HG02970 (cell line): ENCODE measurements at regions not wholly inside any gene's neighbourhood (a gene's known extent, or its start where the extent isn't known, plus 50 kb on each side); places are given as distances from the start of the nearest gene placed in this dataset.

Experiments
- ATAC-seq: cut with Tn5 transposase; IDR thresholded peaks from one replicate; pipeline ENCODE4 v1.9.1; 2021; ENCODE audit warnings: mild to moderate bottlenecking, moderate library complexity, moderate number of reproducible peaks; ENCODE audit not compliant: unreplicated experiment, low FRiP score

DNA sequence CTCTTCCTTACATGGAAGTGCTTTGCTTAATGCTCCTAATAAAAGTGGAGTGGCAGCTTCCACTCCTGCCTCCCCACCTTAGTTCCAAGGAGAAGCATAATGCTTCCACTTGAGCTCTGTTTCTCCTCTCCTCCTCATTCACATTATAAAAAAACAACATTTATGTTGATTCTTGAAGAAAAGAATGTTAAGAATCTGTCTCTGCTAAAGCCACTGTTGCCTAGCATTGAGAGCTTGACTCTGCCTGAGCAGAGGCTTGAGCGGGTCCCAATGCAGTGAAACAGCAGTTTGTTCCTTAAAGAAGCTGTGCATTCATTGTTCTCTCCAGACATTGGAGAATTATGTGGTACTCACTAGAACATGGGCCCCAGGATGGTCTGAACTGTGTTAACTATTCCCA lies 101.5 kb upstream of the GHR start:
- no peak for ATAC-seq

DNA sequence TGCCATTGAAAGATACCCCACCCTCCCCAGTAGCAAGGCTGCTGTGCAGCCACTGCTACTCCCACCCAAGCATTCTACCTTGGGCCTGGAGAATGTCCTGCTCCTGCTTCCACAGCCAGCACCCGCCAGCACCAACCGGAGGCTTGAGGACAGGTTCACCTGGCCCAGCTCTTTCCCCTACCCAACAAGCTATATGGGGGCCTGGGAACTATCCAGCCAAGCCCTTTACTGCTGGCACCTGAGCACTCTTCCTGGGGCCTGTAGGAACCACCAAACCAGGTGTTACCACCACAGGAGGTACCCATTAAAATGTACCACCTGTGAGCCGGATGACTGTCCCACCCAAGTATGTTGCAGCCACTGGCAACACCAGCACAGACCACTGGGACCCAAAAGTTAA lies 86.1 kb upstream of the GHR start:
- ATAC-seq: no peak

- ATAC-seq: no peak
Observed at GRCh38 chr5:42337607-42338006, 85.6 kb upstream of the GHR start.

- no peak for ATAC-seq
Observed at GRCh38 chr5:42338136-42338535, 85.1 kb upstream of the GHR start.

DNA sequence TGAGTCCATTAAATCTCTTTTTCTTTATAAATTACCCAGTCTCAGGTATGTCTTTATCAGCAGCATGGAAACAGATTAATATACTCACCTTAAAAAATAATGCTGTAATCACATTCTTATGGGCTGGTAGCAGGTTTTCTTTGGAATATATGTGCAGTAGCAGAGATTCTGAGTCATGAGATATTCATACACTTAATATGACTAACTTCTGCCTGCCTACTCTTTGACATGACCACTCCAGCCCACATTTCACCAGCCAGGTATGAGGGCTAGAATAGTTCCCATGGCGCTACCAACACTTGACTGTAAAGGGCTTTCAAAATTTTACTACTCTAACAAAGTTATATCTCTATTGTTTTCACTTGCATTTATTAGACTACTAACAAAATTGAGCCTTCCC lies 74.1 kb upstream of the GHR start:
- no peak for ATAC-seq

GRCh38 chr5:42351956-42352355 lies 71.3 kb upstream of the GHR start:
- no peak for ATAC-seq

DNA sequence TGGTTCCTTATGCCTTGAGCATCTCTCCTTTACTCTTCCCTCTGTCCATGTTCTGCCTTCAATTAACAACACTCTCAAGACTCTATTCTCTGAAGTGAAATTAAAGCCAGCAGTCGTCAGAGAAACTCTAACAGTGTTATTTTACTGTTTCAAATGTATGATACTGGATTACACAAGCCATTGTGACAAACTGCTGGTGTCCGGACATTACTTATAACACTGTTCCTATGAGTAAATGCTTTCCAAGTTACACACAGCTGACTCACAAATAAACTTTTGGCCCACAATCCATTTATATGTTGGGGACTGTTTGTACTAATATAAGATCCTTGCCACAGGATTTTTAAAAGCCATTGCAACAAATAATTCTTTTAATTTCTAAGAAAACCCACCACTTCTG lies 63.2 kb upstream of the GHR start:
- no peak for ATAC-seq

- no peak for ATAC-seq
Observed at GRCh38 chr5:42360616-42361314, 62.5 kb upstream of the GHR start.

- ATAC-seq: no peak
Observed at GRCh38 chr5:42361315-42361688, 61.9 kb upstream of the GHR start.

DNA sequence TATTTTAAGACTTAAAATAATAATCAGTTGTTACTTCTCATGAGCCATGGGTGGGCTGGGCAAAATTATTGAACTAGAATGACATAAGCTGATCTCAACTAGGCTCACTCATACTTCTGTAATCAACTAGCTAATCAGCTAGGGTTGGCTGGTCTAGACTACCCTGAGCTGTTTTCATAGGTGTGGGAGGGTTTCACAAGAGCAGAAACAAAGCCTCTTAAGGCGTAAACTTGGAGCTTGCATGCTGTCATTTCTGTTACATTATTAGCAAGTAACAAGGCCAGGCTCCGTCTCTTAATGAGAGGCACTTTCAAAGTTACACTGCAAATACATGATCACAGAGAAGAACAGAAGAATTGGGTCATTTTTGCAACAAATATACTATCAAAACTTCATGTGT lies 57.2 kb upstream of the GHR start:
- ATAC-seq: no peak
